Right lobe of liver (tissue), 6 donors: ENCODE measurements at regions not wholly inside any gene's neighbourhood (a gene's known extent, or its start where the extent isn't known, plus 50 kb on each side); places are given as distances from the start of the nearest gene placed in this dataset.

Source experiments
- ATAC-seq, 4 donors: fragments of 200-7000 bp; cut with Tn5 transposase; one replicate each; pipeline ENCODE4 v1.9.1; 2020; ENCODE audit warnings: mild to moderate bottlenecking in 4 of 4, moderate library complexity in 4 of 4
- DNase-seq, 3 donors: peaks; one replicate each; pipeline ENCODE4 v3.0.0-alpha.2; 2020
- H3K27ac ChIP-seq, 3 donors: fragments of 200-600 bp; one replicate each; pipeline ENCODE4 v1.8.0; 2022
- H3K27me3 ChIP-seq, 2 donors: fragments of 200-600 bp; one replicate each; pipeline ENCODE4 v1.8.0; 2022
- H3K36me3 ChIP-seq, 4 donors: fragments of 200-600 bp; sonication (generic) in 1 of 4; one replicate each; pipeline versions ENCODE4 v1.5.1 to v1.8.0; 2017 to 2022; ENCODE audit warnings: control low read depth in 1 of 4
- H3K4me1 ChIP-seq, 4 donors: fragments of 200-600 bp; sonication (generic) in 1 of 4; one replicate each; pipeline versions ENCODE4 v1.5.1 to v1.8.0; 2017 to 2022; ENCODE audit warnings: control low read depth in 1 of 4
- H3K4me3 ChIP-seq, 3 donors: fragments of 200-600 bp; one replicate each; pipeline ENCODE4 v1.8.0; 2022
- H3K9me3 ChIP-seq, 4 donors: fragments of 200-600 bp; sonication (generic) in 1 of 4; one replicate each; pipeline versions ENCODE4 v1.5.1 to v1.8.0; 2017 to 2022; ENCODE audit warnings: control low read depth in 1 of 4
- POLR2A ChIP-seq: fragments of 450-650 bp; IDR thresholded peaks from one replicate; pipeline ENCODE4 v1.6.1; 2017; ENCODE audit warnings: antibody characterized with exemption, mild to moderate bottlenecking
- WGBS: methylation state at CpG from one replicate; pipeline ENCODE4 v1.1.6; 2018; ENCODE audit warnings: low coverage, low lambda C conversion rate; ENCODE audit not compliant: insufficient coverage; ENCODE audit errors: missing lambda C conversion rate; 5-methylcytosine and 5-hydroxymethylcytosine counted together
- intact Hi-C, 2 donors: fragments of 100-400 bp; cut with DNase I; formaldehyde crosslinking; loops; one replicate each; pipeline versions ENCODE4 v1.11.2 to v1.14.1; 2022
- TF ChIP-seq, protein P1 (sequence below), 4 donors: fragments of 200-600 bp in 3 of 4; fragments of 450-650 bp in 1 of 4; IDR thresholded peaks; one replicate each; pipeline versions ENCODE4 v1.5.1 to v1.8.0; 2016 to 2022; ENCODE audit warnings: antibody characterized with exemption in 4 of 4, mild to moderate bottlenecking in 2 of 4
- donor health status: DM: no; HTN: yes; CAD: no.
- donor health status: DM: no; HTN: no; CAD: no.
- donor health status: DM: no; HTN: no; CAD: no.
- donor health status: DM: no; HTN: yes; CAD: no.
- donor health status: DM: no; HTN: yes; CAD: no.

DNA sequence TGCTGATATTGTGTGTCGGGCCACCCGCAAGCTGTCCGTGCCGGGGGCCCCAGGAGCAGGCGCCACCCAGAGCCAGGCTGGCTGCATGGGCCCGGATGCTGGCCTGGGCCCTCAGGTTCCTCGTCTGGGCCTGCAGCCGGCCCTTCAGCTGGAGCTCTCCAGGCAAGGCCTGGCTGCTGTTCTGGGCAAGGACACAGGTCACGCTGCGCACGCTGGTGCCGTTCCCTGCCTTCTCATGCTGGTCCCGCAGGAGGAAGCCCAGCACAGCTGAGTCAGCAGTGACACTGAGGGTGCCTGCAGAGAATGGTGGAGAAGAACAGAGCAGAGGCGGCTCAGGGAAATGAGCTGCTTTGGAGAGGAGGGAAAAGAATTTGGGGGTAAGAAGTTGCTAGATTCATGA is 79.9 kb downstream of the RMI2 start:
- no peaks in the 10 kb centered on the region for H3K9me3 ChIP-seq
- WGBS, result no CpG with 5 or more reads among the region's 14 CpGs
- no peak for ATAC-seq
- no peaks in the 10 kb centered on the region for H3K27me3 ChIP-seq
- peak in 1 of 3 donors; percentile 34 for DNase-seq
- no peak overlapping the region for H3K27ac ChIP-seq
- TF ChIP-seq, protein P1, sequence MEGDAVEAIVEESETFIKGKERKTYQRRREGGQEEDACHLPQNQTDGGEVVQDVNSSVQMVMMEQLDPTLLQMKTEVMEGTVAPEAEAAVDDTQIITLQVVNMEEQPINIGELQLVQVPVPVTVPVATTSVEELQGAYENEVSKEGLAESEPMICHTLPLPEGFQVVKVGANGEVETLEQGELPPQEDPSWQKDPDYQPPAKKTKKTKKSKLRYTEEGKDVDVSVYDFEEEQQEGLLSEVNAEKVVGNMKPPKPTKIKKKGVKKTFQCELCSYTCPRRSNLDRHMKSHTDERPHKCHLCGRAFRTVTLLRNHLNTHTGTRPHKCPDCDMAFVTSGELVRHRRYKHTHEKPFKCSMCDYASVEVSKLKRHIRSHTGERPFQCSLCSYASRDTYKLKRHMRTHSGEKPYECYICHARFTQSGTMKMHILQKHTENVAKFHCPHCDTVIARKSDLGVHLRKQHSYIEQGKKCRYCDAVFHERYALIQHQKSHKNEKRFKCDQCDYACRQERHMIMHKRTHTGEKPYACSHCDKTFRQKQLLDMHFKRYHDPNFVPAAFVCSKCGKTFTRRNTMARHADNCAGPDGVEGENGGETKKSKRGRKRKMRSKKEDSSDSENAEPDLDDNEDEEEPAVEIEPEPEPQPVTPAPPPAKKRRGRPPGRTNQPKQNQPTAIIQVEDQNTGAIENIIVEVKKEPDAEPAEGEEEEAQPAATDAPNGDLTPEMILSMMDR (IDR thresholded peaks at IDR 0.05), result no peak
- no peak for TF ChIP-seq POLR2A
- H3K4me3 ChIP-seq, result no peak overlapping the region
- intact Hi-C loops, result no loop called here
- H3K36me3 ChIP-seq, result no peaks in the 10 kb centered on the region
- no peaks in the 10 kb centered on the region for H3K4me1 ChIP-seq

DNA sequence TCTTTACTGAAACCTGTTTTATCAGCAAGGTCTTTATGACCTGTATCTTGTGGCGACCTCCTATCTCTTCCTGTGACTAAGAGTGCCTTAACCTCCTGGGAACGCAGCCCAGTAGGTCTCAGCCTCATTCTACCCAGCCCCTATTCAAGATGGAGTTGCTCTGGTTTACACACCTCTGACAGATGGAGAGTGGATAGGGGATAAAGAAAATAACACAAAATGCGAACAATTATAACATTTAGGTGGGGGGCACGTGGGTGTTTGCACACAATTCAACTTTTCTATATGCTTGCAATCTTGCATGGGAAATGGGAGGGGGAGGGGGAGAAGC is 83.3 kb downstream of the RMI2 start:
- TF ChIP-seq, protein P1 (IDR thresholded peaks at IDR 0.05), result no peak
- no peak for TF ChIP-seq POLR2A
- H3K4me1 ChIP-seq, result no peaks in the 10 kb centered on the region
- H3K36me3 ChIP-seq, result no peaks in the 10 kb centered on the region
- no peak overlapping the region for H3K27ac ChIP-seq
- intact Hi-C loops, result no loop called here
- ATAC-seq, result no peak
- WGBS, result 61% methylated on average over 4 of the region's 4 CpGs
- no peak overlapping the region for H3K4me3 ChIP-seq
- no peaks in the 10 kb centered on the region for H3K9me3 ChIP-seq
- DNase-seq, result peak in 1 of 3 donors; percentile 0
- no peaks in the 10 kb centered on the region for H3K27me3 ChIP-seq

- Histone ChIP-seq H3K36me3 (no peaks in the 10 kb centered on the region), H3K4me3 (no peak overlapping the region), H3K4me1 (no peaks in the 10 kb centered on the region), H3K27me3 (no peaks in the 10 kb centered on the region), H3K27ac (no peak overlapping the region), H3K9me3 (no peaks in the 10 kb centered on the region)
- DNase-seq (no peak), ATAC-seq (no peak)
- intact Hi-C loops, result no loop called here
- TF ChIP-seq POLR2A, result no peak
- TF ChIP-seq, protein P1 (IDR thresholded peaks at IDR 0.05), result no peak
- WGBS, result 60% methylated on average over 5 of the region's 6 CpGs
Measured at GRCh38 chr16:11429123-11429522, 83.9 kb downstream of the RMI2 start.

DNA sequence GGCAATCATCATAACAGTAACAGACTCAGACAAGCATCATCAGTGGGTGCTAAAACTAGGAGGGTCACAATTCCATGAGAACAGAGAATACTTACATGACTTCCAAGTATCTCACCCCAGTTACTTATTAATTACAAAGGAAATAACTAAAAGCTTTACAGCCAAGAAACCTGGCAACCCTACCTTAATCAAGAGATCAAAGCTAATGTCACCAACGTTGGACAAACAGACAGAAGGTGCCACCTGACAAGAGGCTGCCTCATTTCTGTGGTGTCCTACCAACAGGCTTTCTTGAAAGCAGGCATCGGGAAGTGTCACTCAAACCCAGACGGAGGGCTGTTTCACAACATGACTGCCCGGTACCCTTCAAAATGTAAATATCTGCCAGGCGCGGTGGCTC is 84.6 kb downstream of the RMI2 start:
- no peak overlapping the region for H3K4me3 ChIP-seq
- no peak for DNase-seq
- H3K27ac ChIP-seq, result no peak overlapping the region
- TF ChIP-seq, protein P1 (IDR thresholded peaks at IDR 0.05), result no peak
- TF ChIP-seq POLR2A, result no peak
- intact Hi-C loops, result no loop called here
- no peak for ATAC-seq
- no peaks in the 10 kb centered on the region for H3K9me3 ChIP-seq
- H3K27me3 ChIP-seq, result no peaks in the 10 kb centered on the region
- WGBS, result 44% methylated on average over 4 of the region's 6 CpGs
- no peaks in the 10 kb centered on the region for H3K4me1 ChIP-seq
- no peaks in the 10 kb centered on the region for H3K36me3 ChIP-seq
